GM12872 (cell line): ENCODE measurements at regions not wholly inside any gene's neighbourhood (a gene's known extent, or its start where the extent isn't known, plus 50 kb on each side); places are given as distances from the start of the nearest gene placed in this dataset.

Source experiments
- CTCF ChIP-seq: IDR thresholded peaks from 3 replicates; pipeline ENCODE4 v1.5.1; 2011; ENCODE audit warnings: low read depth, mild to moderate bottlenecking, low read length, moderate library complexity; ENCODE audit not compliant: insufficient read depth

GRCh38 chr3:34141841-34142337 lies 343.5 kb downstream of the PDCD6IP start:
- TF ChIP-seq CTCF = no peak

- TF ChIP-seq CTCF = no peak
These were observed 347.4 kb downstream of the PDCD6IP start for GRCh38 chr3:34145796-34146195.

GRCh38 chr3:34146596-34146995 lies 348.2 kb downstream of the PDCD6IP start:
- TF ChIP-seq CTCF = no peak

GRCh38 chr3:34150992-34151391 lies 352.6 kb downstream of the PDCD6IP start:
- no peak for TF ChIP-seq CTCF

- TF ChIP-seq CTCF = no peak
These were observed 354.2 kb downstream of the PDCD6IP start for GRCh38 chr3:34152656-34153055.

GRCh38 chr3:34155108-34155507 lies 356.7 kb downstream of the PDCD6IP start:
- TF ChIP-seq CTCF = 0 out of 3 replicates have a peak, but pooled peaks have one; percentile 11

- TF ChIP-seq CTCF = no peak
These were observed 357.2 kb downstream of the PDCD6IP start for GRCh38 chr3:34155666-34156065.
